Astrocyte of the cerebellum (primary cell): ENCODE measurements at regions not wholly inside any gene's neighbourhood (a gene's known extent, or its start where the extent isn't known, plus 50 kb on each side); places are given as distances from the start of the nearest gene placed in this dataset.

ENCODE experiments used
- DNase-seq: peaks from one replicate; pipeline ENCODE4 v3.0.0-alpha.2; 2011; ENCODE audit warnings: low read depth
- H3K4me3 ChIP-seq: 2 replicates; pipeline ENCODE4 v1.5.1; 2011; ENCODE audit warnings: mild to moderate bottlenecking, low read depth, low read length, moderate library complexity
- CTCF ChIP-seq: IDR thresholded peaks from 2 replicates; pipeline ENCODE4 v1.5.1; 2012; ENCODE audit warnings: low read length, low read depth, moderate library complexity, mild to moderate bottlenecking; ENCODE audit errors: missing control alignments
- in situ Hi-C: cut with HindIII; loops from 2 replicates; pipeline ENCODE4 v1.10.0; 2017; ENCODE audit warnings: low sequenced_read_pairs

GRCh38 chr5:77145666-77146065 is 58.6 kb upstream of the ZBED3 start:
- TF ChIP-seq CTCF, result no peak
- H3K4me3 ChIP-seq, result no peak overlapping the region
- in situ Hi-C loops, result loop anchor here (25.0 kb wide), 1 partner anchor 292 kb away; no protein-coding TSS in a partner anchor
- DNase-seq, result peak; percentile 11

GRCh38 chr5:77144837-77145139 is 57.7 kb upstream of the ZBED3 start:
- DNase-seq, result no peak
- TF ChIP-seq CTCF, result no peak
- H3K4me3 ChIP-seq, result no peak overlapping the region
- in situ Hi-C loops, result loop anchor here (25.0 kb wide), 1 partner anchor 293 kb away; no protein-coding TSS in a partner anchor

- in situ Hi-C loops, result loop anchor here (25.0 kb wide), 1 partner anchor 293 kb away; no protein-coding TSS in a partner anchor
- no peak overlapping the region for H3K4me3 ChIP-seq
- peak; percentile 65 for DNase-seq
- TF ChIP-seq CTCF, result peak; percentile 95
Measured at GRCh38 chr5:77143998-77144836, 57.1 kb upstream of the ZBED3 start.

DNA sequence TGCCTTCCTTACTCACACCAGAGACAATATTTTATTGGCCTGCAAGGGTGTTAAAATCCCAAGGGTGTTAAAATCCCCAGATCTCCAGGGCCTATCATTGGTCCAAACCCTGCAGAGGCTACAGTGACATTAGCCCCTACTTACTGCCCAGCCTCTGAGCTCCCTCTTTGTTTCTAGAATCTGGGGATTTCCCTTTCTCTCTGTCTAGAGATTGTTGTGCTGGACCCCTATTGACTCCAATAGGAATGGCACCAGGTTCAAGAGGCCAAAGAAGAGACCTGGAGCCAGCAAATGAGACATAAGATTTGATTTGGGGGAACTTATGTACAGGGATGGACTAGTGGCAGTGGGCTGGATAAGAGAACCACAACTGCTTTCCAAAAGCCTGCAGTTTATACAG is 53.3 kb upstream of the ZBED3 start:
- H3K4me3 ChIP-seq, result no peak overlapping the region
- TF ChIP-seq CTCF, result no peak
- no peak for DNase-seq
- in situ Hi-C loops, result loop anchor here (25.0 kb wide), 1 partner anchor 297 kb away; no protein-coding TSS in a partner anchor

GRCh38 chr5:77139001-77139400 is 51.9 kb upstream of the ZBED3 start:
- in situ Hi-C loops, result loop anchor here (25.0 kb wide), 1 partner anchor 298 kb away; no protein-coding TSS in a partner anchor
- H3K4me3 ChIP-seq, result no peak overlapping the region
- peak; percentile 90 for DNase-seq
- peak; percentile 13 for TF ChIP-seq CTCF
